ENCODE measurements at regions not wholly inside any gene's neighbourhood (a gene's known extent, or its start where the extent isn't known, plus 50 kb on each side); places are given as distances from the start of the nearest gene placed in this dataset.

DNA sequence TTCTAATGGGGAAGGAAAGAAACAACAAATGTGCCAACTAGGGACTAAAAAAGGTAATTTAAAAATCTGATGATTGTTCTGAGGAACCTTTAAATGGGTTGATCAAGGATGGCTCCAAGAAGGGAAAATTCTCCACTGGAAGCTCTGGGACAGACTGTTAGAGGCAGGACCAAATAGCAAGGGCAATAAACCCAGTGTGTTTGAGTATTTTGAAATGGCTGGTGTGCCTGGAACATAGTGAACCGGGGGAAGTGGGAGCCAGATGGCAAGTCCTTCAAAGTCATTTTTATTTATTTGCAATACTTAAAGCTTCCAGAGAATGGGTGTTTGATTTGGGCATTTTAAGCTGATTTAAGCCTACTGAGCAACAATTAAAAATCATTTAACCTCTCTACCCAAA is 587.7 kb upstream of the MEF2C start:
- no peak for DNase-seq (ENCODE audit: low read depth)

DNA sequence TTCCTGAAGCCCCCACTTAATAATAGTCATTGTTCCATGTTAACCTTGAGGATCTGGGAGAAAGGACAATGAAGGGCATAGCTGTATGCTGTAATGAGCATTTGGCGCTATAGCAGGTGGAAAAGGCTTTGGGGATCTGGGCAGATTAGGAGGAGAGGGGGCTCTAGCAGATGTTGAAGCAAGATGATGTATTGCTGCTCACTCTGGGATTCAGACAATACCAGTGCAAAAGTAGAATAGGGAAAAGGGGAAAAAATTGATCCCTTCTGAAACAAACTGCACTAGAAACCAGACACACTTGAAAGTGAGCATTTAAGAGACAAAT is 575.3 kb upstream of the MEF2C start:
- no peak for DNase-seq (ENCODE audit: low read depth)

DNA sequence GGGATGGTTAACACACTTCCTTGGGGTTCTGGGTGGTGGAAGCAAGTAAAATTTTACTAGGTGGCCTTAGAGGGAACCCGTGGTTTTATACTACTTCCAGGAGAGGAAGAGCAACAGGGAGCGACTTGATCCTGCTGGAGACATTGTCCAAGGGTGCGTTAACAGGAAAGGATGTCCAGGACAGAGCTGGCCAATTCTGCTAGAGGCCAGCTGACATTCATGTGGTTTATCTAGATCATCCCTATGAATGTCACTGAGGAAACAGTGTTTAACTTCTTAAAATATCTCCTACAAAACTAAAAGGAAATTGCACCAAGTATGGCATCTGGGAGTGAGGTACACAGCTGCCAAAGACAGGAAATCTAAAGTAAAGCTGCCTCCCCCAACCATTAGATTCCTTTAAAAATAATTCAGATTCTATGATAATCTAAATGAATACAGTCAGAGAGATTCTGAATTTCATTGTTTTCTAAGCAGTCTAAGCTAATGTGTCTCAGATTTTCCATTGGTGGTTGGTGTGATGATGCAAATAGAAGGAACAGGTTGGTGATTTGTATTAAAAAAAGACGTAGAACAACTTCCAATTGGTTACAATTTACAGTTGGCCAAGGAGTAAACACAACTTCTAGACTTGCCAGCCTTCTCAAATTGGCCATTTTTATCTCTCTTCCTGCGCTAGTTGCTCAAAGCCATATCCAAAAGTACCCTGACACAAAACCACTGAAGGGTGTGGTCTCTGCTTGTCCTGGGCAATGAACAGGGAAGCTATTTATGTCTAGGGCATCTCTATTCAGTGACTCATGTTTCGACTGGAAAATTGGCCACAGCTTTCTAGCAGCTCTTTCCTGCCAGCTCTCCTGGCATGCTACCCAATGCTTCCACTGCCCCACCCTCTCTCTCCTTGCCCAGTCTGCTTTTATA is 574.7 kb upstream of the MEF2C start:
- DNase-seq (ENCODE audit: low read depth), result no peak

DNA sequence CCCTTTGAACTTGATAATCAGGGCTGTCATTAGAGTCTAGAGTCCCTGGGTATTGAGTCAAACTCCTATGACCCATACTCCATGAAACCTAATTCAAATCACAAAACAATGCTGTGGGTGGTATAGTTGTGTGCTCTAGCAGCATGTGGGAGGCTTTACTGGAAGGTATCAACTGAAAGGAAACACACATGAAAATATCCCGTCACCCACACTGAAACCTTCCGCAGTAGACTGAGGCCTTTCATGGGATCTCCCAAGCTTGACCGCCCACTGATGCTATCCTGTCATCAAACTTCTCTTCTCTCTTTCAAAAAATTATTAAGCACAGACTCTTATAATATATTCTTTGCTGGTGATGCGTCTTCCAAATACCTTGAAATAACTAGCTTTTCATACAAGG is 569.1 kb upstream of the MEF2C start:
- DNase-seq (ENCODE audit: low read depth), result no peak

- DNase-seq (ENCODE audit: low read depth), result no peak
Measured at GRCh38 chr5:89451263-89451662, 568.3 kb upstream of the MEF2C start.

DNA sequence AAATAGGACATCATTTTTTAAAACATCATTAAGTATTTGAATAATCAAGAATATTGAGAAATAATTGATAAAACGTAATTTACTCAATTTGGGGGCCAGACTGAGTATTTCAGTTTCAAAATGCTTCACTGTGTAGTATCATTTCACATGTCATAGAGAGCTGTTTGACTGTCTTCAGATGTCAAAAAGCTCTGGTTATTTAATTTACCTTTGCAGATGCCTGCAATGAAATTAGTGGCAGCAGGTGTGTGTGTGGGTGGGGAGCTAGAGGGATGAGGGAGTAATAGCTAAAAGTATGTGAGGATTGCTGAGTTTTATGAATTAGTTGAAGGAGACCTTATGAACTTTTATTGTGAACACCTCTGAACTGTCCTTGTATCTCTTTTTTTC is 567.2 kb upstream of the MEF2C start:
- no peak for DNase-seq (ENCODE audit: low read depth)

- DNase-seq (ENCODE audit: low read depth), result no peak
Measured at GRCh38 chr5:89449392-89450148, 566.6 kb upstream of the MEF2C start.

- DNase-seq (ENCODE audit: low read depth), result no peak
Measured at GRCh38 chr5:89447027-89447426, 564.0 kb upstream of the MEF2C start.

- DNase-seq (ENCODE audit: low read depth), result no peak
Measured at GRCh38 chr5:89445106-89445745, 562.2 kb upstream of the MEF2C start.

GRCh38 chr5:89444088-89444487 is 561.1 kb upstream of the MEF2C start:
- DNase-seq (ENCODE audit: low read depth), result no peak

DNA sequence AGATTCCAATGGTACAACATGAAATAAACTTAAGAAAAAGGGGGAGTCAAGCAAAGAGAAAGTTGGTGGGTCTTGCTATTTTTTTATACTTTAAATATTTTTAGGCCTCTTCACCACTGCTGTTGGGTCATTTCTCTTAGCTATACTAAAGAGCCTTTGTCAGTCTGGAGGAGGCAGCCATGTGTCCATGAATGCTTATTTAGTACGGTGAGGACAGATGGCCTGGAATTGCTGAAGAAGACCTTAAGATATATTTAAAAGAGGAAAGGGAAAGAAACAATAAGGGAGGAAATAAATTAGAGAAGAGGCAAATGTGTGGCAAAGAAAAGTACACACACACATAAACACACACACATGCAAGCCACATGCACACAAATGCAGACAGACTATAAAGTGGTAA is 560.5 kb upstream of the MEF2C start:
- DNase-seq (ENCODE audit: low read depth), result no peak

DNA sequence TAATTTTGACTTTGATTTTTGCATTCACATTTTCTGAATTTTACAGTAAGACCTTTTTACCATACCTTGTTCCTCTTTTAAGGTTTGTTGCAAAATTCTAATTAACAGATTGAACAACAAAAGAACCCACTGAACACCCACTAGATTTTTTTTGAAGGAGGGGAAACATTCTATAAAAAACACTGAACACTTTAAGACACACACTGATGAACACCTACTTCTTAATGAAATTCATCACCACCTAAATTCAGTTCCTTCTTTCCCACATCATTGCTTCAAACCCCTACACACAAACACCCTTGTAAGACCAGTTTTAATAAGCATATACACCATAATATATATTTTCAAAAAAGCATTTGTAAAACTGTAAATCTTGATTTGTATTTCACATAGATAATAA is 559.0 kb upstream of the MEF2C start:
- no peak for DNase-seq (ENCODE audit: low read depth)

DNA sequence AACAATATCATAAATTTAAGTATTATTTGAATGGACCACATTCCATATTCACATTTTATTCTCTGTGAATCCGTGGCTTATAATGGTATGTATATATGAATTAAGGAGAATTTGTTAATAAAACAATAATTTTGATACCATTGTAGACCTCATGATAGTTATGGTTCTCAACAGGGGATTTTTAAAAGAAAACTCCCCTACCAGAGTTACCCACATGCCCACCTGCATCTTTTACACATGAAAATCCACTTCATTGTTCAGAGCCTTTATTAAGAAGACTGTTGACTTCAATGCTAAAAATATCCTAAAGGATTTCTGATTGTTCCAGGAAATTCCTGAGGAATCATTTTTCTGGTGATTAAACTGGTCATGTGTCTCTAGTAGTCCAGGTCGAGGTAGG is 557.7 kb upstream of the MEF2C start:
- DNase-seq (ENCODE audit: low read depth), result no peak

GRCh38 chr5:89437450-89438435 is 554.8 kb upstream of the MEF2C start:
- no peak for DNase-seq (ENCODE audit: low read depth)

DNA sequence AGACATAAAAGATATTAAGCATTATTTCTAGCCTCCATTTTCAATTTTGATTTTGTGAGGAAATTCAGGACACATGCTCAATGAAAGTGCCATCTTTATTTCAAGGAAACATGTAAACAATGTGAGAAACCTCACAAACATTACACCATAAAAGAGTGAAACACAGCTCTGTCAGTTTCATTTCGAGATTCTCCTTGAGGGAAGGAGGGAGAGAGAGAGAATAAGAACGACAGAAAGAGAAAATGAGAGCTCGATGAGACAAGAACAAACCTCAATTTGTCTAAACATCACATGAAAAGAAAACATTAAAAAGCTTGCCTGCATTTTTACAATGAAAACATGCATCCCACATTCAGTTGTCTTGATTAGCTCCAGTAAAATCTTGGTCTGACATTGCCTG is 553.5 kb upstream of the MEF2C start:
- no peak for DNase-seq (ENCODE audit: low read depth)

DNA sequence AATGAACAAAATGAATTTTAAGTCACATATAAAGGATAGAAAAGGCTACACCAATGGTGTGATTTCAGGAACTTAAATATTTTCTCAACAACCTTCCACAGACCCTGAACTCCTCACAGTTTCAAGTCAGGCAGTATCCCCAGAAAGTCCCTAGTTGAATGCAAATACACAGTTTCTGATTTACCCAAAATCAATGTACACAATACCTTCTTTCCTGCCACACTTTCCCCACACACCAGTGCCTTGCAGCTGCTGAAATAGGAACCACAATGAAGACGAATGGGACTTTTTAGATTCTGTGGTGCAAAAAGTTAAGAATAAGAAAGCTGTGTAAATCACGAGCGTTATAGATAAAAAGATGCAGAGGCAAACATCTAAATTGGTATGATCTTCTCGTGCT is 552.4 kb upstream of the MEF2C start:
- no peak for DNase-seq (ENCODE audit: low read depth)

GRCh38 chr5:89428624-89429023 is 545.6 kb upstream of the MEF2C start:
- DNase-seq (ENCODE audit: low read depth), result no peak

- no peak for DNase-seq (ENCODE audit: low read depth)
Measured at GRCh38 chr5:89425062-89425461, 542.1 kb upstream of the MEF2C start.

GRCh38 chr5:89421035-89421434 is 538.1 kb upstream of the MEF2C start:
- DNase-seq (ENCODE audit: low read depth), result no peak

DNA sequence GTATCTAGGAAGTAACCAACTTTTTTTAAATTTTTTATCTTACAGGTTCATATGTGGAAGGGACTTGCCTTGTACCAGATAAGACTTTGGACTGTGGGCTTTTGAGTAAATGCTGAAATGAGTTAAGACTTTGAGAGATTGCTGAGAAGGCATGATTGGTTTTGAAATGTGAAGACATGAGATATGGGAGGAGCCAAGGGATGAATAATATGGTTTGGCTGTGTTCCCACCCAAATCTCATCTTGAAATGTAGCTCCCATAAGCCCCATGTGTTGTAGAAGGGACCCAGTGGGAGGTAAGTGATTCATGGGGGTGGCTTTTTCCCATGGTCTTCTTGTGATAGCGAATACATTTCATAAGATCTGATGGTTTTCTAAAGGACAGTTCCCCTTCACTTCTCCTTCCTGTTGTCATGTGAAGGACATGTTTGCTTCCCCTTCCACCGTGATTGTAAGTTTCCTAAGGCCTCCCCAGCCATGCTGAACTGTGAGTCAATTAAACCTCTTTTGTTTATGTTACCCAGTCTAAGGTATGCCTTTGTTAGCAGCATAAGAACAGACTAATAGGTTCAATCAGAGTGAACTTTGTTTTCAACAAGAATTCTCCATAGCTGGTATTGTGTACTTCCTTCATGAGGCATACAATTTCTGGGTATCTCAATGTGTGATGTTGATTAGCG is 535.6 kb upstream of the MEF2C start:
- DNase-seq (ENCODE audit: low read depth), result no peak

GRCh38 chr5:89417990-89418389 is 535.0 kb upstream of the MEF2C start:
- DNase-seq (ENCODE audit: low read depth), result no peak

Data from activated gamma-delta T cell treated with anti-CD3 and anti-CD28 coated beads, Interleukin-2, amount 50 U/mL, for 16 hours (primary cell).